HG03521 (cell line): ENCODE measurements at regions not wholly inside any gene's neighbourhood (a gene's known extent, or its start where the extent isn't known, plus 50 kb on each side); places are given as distances from the start of the nearest gene placed in this dataset.
"Not testable (repeated sequence)": the region's sequence is repeated elsewhere in the genome, so short reads cannot be mapped to it uniquely, and the experiment has no call there.

Experiments
- ATAC-seq: cut with Tn5 transposase; IDR thresholded peaks from one replicate; pipeline ENCODE4 v1.9.1; 2021; ENCODE audit warnings: mild to moderate bottlenecking, moderate library complexity; ENCODE audit not compliant: unreplicated experiment

- no peak for ATAC-seq
Measured at GRCh38 chr7:46290374-46291049, 369.4 kb upstream of the IGFBP3 start.

- ATAC-seq, result no peak
Measured at GRCh38 chr7:46288861-46289260, 367.8 kb upstream of the IGFBP3 start.

- no peak for ATAC-seq
Measured at GRCh38 chr7:46288010-46288409, 366.9 kb upstream of the IGFBP3 start.

- no peak for ATAC-seq
Measured at GRCh38 chr7:46286957-46287356, 365.9 kb upstream of the IGFBP3 start.

- no peak for ATAC-seq
Measured at GRCh38 chr7:46286356-46286755, 365.3 kb upstream of the IGFBP3 start.

- ATAC-seq, result no peak
Measured at GRCh38 chr7:46285878-46286277, 364.8 kb upstream of the IGFBP3 start.

GRCh38 chr7:46283852-46284251 lies 362.8 kb upstream of the IGFBP3 start:
- ATAC-seq, result no peak

GRCh38 chr7:46282155-46282554 lies 361.1 kb upstream of the IGFBP3 start:
- no peak for ATAC-seq

GRCh38 chr7:46281071-46281470 lies 360.0 kb upstream of the IGFBP3 start:
- ATAC-seq, result no peak

- ATAC-seq, result no peak
Measured at GRCh38 chr7:46279290-46279689, 358.2 kb upstream of the IGFBP3 start.

GRCh38 chr7:46264646-46265045 lies 343.6 kb upstream of the IGFBP3 start:
- ATAC-seq, result no peak

- not testable (repeated sequence) for ATAC-seq
Measured at GRCh38 chr7:46261638-46262037, 340.6 kb upstream of the IGFBP3 start.

- ATAC-seq, result no peak
Measured at GRCh38 chr7:46259947-46260346, 338.9 kb upstream of the IGFBP3 start.

GRCh38 chr7:46257761-46258448 lies 336.8 kb upstream of the IGFBP3 start:
- no peak for ATAC-seq

- ATAC-seq, result no peak
Measured at GRCh38 chr7:46256870-46257661, 336.0 kb upstream of the IGFBP3 start.

- no peak for ATAC-seq
Measured at GRCh38 chr7:46253520-46253919, 332.4 kb upstream of the IGFBP3 start.

GRCh38 chr7:46247664-46248063 lies 326.6 kb upstream of the IGFBP3 start:
- ATAC-seq, result no peak

- ATAC-seq, result no peak
Measured at GRCh38 chr7:46245586-46246111, 324.6 kb upstream of the IGFBP3 start.

- ATAC-seq, result no peak
Measured at GRCh38 chr7:46244757-46245156, 323.7 kb upstream of the IGFBP3 start.

- no peak for ATAC-seq
Measured at GRCh38 chr7:46243406-46243805, 322.3 kb upstream of the IGFBP3 start.

- ATAC-seq, result no peak
Measured at GRCh38 chr7:46239846-46240245, 318.8 kb upstream of the IGFBP3 start.

- ATAC-seq, result no peak
Measured at GRCh38 chr7:46237466-46237865, 316.4 kb upstream of the IGFBP3 start.
